ENCODE measurements at regions not wholly inside any gene's neighbourhood (a gene's known extent, or its start where the extent isn't known, plus 50 kb on each side); places are given as distances from the start of the nearest gene placed in this dataset.
"Not testable (repeated sequence)": the region's sequence is repeated elsewhere in the genome, so short reads cannot be mapped to it uniquely, and the experiment has no call there.

DNA sequence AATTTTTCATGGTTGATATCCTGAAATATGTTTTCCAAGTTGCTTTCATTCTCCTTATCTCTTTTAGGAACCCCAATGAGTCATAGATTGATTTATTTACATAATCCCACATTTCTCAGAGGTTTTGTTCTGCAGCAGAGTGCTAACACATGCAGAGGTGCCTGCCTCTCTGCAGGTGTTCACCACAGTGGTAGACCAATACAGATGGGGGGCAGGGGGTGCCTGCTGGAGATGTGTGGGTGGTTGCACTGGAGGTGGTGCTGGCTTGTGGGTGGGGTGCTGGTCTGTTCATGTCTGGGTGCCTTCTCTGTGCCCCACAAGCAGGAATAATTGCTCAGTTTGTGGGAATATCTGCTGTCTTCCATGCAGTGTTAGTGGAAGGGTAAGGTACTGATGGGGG is 131.1 kb downstream of the JRKL start:
- FAIRE-seq = no peak

DNA sequence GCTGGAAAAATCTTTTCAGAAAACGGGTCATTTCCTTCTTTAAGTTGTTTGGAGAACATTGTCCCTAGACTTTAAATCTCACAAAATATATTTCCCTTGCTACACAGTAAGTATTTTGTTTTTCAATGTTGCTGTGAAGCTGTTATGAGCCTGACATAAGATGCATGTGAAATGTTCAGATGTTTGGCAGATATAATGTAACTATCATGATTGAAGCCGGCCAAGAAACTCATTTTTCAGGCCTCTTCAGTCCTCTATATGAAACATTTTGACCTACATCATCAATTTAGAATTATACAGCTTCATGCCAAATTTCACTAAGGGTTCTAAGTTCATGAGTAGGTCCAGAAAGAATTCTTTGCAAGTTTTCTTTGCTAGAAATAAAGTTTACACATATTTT is 133.8 kb downstream of the JRKL start:
- no peak for FAIRE-seq

DNA sequence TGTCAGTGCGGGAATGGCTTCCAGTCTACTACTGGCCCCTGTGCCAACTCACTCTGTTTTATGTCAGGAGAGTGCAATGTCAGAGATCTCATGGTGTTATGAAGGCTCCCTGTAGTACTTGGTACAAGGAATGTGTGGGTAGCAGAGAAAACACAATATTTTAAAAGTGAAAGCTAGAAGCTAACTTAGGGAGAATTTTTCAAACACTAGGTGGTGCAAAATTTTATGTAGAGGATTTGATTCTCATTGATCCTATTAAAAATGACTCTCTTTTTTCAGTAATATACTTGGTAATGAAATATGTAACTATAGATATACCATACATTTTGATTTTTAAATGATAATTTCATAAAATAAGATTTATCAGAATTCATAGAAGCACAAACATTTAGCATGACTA is 134.7 kb downstream of the JRKL start:
- no peak for FAIRE-seq

DNA sequence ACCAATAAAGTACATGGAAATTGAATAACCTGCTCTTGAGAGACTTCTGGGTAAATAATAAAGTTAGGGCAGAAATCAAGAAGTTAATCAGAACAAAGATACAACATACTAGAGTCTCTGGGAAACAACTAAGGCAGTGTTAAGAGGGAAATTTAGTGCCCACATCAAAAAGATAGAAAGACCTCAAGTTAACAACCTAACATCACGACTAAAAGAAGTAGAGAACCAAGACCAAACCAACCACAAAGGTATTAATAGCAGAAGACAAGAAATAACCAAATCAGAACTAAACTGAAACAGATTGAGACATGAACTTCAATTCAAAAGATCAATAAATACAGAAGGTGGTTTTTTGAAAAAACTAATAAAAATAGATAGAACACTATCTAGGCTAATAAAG is 140.7 kb downstream of the JRKL start:
- no peak for FAIRE-seq

DNA sequence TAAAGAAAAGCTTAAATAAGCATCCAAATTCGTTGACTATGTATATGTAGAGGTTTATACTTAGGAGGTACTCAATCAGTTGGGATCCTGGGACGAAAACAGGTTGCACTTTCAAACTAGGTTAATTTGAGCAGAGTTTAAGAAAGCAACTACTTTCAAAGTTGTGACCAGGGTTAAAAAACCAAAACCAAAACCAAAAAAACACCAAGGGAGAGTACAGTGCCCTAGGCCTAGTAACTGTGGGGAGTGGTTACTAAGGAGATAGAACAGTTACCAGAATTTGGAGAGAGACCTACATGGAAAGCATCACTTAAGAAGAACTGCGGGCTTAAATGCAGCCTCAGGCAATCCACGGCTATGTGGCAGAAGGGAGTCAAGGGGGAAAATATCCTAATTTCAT is 148.3 kb downstream of the JRKL start:
- no peak for FAIRE-seq

DNA sequence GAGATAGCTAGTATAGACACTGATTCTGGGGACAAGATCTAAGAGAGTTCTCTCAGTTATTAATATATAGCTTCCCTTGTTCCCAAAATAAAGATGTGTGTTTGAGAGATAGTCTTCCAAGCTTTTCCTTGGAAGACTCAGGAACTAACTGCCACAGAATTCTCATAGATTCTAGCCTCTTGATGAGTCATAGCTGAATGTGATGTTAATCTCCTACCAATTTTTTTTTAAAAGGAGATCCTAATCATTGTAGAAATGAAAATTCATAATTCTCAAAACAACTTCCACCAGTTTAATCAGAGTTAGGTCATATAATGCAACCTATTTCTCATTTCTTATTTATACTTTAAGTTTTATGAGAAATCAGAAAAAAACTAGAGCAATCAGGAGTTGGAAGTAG is 148.8 kb downstream of the JRKL start:
- no peak for FAIRE-seq

DNA sequence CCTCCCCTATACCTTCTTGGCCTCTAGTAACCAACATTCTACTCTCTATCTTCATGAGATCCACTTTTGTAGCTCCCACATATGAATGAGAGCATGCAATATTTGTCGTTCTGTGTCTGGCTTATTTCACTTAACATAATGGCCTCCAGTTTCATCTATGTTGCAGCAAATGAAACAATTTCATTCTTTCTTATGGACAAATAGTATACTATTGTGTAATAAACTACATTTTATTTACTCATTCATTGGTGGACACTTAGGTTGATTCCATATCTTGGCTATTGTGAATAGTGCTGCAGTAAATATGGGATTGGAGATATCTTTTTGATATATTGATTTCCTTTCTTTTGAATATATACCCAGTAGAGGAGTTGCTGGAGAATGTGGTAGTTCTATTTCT is 151.1 kb downstream of the JRKL start:
- no peak for FAIRE-seq

DNA sequence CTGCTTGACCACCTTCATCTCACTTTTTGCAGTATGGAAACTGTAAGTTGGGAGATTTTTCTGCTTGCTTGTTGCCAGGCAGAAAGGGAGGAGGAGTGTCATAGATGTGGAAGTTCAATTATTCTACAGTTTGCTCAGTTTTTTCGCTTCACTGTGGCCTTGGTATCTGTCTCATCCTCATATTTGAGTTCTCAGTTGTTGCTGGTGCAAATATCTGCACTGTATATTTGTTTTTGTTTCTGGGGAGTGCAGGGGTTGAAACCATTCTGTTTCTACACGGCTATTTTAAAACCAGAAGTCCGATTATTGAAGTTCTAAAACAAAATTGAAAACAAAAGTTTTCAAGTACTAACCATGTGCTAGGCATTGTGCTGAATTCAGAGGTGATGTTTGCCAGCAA is 153.4 kb downstream of the JRKL start:
- FAIRE-seq = no peak

DNA sequence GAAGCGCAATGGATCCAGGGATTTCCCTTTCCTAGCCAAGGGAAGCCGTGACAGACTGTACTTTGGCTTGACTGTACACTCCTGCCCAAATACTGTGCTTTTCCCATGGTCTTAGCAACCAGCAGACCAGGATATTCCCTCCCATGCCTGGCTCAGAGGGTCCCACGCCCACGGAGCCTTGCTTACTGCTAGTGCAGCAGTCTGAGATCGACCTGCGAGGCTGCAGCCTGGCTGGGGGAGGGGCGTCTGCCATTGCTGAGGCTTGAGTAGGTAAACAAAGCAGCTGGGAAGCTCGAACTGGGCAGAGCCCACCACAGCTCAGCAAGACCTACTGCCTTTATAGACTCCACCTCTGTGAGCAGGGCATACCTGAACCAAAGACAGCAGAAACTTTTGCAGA is 155.4 kb downstream of the JRKL start:
- not testable (repeated sequence) for FAIRE-seq

DNA sequence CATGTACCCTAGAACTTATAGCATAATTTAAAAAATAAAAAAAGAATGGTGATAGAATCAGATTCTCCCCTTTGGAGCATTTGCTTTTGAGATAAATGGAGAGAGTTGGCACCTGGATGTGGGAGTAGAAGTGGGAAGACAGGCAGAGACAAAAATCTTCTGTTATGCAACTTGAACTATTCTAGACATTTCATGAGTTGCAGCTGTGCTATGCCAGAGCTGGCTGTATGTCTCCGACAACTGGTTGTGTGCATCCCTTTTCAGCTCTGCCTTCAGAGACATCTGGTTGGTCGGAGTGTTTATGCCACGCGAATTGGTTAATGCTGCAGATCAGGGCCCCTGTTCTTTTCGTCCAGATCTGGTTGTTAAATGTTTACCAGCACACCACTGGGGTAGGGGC is 161.3 kb downstream of the JRKL start:
- FAIRE-seq = no peak

DNA sequence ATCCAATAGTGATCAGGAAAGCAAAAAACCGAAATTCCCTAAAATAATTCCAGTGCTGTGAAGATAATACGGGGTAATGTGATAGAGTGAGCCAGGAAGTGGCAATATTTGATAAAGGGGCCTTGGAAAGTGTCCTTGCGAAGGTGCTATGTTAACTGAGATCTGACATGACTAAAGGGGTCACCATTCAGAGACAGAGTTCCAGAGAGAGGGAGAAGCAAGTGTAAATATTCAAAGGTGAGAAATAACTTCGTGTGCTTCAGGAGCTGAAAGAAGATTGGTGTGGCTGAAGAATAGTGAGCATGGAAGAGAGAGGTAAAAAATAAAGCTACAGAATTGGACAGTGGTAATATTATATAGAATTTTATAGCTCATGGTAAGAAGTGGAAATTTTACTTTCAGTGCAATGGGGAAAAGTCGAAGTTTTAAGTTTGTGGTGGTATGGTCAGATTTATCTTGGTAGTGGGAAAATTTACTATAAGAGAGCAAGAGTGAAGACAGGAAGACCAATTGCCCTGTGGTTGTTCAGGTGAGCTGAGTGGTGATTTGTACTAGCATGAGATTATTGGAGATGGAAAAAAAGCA is 164.5 kb downstream of the JRKL start:
- FAIRE-seq = no peak

DNA sequence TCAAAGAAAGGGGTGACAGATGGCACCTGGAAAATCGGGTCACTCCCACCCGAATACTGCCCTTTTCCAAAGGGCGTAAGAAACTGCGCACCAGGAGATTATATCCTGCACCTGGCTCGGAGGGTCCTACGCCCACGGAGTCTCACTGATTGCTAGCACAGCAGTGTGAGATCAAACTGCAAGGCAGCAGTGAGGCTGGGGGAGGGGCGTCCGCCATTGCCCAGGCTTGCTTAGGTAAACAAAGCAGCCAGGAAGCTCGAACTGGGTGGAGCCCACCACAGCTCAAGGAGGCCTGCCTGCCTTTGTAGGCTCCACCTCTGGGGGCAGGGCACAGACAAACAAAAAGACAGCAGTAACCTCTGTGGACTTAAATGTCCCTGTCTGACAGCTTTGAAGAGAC is 166.0 kb downstream of the JRKL start:
- FAIRE-seq = not testable (repeated sequence)

DNA sequence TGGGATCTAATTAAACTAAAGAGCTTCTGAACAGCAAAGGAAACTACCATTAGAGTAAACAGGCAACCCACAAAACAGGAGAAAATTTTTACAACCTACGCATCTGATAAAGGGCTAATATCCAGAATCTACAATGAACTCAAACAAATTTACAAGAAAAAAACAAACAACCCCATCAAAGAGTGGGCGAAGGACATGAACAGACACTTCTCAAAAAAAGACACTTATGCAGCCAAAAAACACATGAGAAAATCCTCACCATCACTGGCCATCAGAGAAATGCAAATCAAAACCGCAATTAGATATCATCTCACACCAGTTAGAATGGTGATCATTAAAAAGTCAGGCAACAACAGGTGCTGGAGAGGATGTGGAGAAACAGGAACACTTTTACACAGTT is 170.9 kb downstream of the JRKL start:
- not testable (repeated sequence) for FAIRE-seq

DNA sequence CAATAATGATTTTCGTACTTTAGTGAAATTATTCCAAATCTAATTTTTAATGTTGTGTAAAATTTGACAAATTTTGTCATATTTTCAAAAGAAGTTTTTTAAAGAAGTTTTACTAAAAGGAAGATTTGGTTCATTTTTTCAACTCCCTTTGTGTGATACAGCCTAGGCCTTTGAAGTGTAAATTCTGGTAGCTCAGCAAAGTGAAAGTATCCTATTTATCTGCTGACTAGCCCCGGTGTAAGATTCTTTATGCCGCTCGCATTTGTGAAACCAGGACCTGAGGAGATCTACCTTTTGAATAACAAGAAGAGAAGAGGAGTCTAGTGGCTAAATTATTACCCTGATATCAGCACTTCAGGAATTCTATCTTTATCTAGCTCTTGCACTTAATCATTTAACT is 177.4 kb downstream of the JRKL start:
- FAIRE-seq = no peak

DNA sequence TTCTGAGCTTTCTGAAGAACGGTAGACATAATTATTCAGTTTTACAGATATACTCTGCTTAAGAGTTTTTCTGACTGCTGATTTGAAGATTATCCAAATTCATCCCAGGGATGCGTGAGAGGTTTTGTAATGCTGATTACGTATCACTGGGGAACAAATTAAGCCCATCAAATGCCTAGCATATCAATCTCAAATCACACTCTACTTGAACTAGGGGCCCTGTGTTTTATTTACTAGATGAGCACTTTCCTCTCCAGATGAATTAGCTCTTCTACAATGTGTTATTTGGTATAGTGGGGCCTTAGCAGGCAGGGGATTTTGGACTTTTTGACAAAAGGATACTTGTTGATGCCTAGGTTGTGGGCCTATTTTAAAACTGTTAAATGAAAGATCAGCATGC is 177.9 kb downstream of the JRKL start:
- FAIRE-seq = no peak

DNA sequence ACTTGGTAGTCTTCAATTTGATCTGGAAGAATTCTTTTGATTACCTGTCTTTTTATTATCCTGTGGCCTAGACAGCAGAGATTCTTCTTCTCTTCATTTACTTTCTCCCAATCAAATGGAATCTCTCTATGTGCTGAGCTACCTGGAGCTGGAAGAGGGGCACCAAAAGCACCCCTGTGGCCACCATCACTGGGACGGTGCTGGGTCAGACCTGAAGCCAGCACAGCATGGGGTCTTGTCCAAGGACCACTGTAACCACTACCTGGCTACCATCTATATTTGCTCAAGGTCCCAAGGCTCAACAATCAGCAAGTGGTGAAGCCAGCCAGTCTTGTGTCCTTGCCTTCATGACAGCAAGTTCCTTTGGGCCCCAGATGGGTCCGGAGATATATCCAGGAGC is 186.6 kb downstream of the JRKL start:
- FAIRE-seq = no peak

DNA sequence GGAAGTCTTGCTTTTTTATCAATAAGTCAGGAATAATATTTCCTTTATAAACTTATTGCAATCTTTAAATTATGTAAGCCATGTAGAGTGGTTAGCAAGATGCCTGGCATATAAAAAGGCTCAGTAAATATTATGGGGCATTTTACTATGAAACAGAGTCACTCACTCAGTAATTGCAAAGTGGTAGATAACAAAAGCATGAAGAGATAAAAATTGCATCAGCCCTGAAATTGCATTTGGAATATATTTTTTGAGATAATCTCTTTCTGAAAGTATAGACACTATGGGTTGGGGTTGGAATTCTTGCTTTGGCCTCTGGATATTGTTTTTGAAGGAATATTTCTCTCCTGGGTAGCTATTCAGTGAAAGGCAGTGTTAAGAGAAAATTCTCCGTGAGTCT is 188.6 kb downstream of the JRKL start:
- no peak for FAIRE-seq

DNA sequence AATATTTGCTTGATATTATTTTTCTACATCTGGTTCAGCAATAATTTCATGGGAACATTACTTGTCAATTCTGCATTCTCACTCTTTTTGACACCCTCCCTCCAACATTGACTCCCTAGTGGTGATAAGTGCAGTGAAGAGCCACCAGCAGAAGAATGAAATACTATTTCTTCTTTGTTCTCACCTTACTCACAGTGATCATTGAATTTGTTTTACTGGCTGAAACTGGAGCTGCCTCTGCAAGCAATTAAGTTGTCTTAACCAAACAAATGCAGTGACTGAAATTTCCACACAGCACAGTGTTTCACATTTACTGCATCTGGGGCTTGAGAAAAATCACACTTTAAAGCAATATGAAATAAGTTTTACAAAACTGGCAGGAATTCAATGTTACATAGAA is 189.8 kb downstream of the JRKL start:
- FAIRE-seq = no peak

DNA sequence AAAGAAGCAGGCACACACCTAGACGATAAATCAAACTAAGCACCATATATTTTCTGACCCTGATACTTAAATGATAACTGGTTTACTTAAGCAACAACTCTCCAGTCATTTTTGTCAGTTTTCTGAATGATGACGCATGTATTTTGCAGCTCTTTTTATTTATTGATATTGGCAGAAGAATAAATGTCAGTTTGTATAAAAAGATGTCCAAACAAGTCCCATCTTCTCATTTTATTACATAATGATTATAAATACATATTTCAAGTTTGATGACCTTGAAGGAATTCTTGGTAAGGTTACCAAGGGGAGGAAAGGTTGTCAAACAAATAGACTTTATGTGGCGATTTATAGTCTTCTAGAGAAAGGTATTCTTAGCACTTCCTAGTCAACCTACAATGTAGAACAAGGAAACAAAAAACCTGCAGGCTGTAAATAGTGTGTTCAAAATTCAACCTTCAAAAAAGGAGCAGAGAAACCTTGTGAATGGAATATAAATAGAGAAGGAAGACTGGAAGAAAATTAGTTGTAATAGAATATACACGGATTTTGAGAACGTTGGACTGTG is 190.7 kb downstream of the JRKL start:
- FAIRE-seq = no peak

DNA sequence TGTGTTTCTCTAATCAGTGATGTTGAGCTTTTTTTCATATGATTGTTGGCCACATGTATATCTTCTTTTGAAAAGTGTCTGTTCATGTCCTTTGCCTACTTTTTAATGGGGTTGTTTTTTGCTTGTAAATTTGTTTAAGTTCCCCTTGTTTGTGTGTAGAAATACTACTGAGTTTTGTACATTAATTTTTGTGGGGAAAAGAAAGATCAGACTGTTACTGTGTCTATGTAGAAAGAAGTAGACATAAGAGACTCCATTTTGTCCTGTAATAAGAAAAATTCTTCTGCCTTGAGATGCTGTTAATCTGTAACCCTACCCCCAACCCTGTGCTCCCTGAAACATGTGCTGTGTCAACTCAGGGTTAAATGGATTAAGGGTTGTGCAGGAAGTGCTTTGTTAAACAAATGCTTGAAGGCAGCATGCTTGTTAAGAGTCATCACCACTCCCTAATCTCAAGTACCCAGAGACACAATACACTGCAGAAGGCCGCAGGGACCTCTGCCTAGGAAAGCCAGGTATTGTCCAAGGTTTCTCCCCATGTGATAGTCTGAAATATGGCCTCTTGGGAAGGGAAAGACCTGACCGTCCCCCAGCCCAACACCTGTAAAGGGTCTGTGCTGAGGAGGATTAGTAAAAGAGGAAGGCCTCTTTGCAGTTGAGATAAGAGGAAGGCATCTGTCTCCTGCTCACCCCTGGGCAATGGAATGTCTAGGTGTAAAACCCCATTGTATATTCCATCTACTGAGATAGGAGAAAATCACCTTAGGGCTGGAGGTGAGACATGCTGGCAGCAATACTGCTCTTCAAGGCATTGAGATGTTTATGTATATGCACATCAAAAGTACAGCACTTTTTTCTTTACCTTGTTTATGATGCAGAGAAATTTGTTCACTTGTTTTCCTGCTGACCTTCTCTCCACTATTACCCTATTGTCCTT is 196.4 kb downstream of the JRKL start:
- FAIRE-seq = peak; percentile 43

DNA sequence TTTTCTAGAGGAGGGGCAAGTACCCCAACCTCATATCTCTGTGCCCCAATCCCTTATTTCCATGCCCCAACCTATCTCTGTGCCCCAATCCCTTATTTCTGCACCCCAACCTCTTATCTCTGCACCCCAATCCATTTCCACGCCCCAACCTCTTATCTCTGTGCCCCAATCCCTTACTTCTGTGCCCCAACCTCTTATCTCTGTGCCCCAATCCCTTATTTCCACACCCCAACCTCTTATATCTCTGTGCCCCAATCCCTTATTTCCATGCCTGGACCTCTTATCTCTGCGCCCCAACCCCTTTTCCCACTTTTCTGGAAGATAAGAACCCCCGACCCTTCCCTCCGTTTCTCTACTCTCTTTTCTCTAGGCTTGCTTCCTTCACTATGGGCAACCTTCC is 199.0 kb downstream of the JRKL start:
- not testable (repeated sequence) for FAIRE-seq

DNA sequence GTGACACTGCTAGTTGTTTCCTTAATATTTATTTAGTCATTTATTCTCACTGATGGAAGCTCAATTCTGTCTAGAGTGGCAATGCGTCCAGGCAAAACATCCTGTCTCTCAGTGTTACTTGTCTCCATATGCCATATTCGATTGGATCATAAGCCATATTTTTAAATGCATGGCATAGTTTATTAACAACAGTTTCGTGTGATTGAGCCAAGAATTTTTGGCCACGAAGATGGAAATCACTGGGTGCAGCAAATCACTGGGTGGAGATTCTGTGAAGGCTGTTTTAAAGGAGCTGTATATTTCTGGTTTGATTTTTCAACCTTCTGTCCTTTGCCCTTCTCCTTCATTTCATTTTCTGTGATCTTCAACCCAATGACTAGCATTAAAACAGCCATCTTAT is 205.2 kb downstream of the JRKL start:
- no peak for FAIRE-seq

DNA sequence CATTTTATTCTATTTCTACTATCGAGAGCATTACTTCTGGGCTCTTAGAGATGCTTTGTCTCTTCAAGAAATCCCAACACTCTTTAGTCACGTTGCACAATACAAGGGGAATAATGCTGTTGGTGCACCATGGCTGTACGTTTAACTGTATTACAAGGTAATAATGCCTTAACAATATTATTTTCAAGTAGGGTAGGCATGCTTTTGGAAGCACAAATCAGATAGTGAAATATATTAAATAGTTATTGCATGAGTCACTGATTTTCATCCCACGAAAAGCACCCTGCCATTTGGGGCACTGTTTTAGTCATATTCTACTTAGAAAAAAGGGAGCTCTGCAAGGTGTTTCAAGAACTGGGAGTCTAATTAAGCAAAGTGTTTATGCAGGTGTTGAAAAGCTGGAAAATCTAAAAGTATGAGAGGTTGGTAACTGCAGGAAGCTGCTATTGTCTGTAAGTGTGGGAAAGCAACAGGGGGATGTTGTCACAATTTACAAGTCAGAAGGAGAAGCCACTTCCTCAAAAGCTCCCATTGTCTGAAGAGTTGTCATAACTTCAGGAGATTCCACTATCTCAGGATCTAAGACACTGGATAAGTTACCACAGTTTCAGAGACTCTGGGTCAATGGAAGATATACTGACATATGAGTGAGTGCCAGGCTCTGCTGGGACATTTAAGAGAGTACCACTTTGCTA is 218.2 kb downstream of the JRKL start:
- FAIRE-seq = no peak

DNA sequence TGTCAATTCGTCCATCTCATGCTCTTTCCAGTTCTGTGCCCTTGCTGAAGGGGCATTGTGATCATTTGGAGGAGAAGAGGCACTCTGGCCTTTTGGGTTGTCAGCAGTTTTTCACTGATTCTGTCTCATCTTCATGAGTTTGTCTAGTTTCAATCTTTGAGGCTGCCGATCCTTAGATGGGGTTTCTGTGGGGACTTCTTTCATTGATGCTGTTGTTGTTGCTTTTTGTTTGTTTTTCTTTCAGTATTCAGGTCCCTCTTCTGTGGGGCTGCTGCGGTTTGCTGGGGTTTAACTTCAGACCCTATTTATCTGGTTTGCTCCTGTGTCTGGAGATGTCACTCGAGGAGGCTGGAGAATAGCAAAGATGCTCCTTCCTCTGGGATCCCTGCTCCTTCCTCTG is 224.3 kb downstream of the JRKL start:
- FAIRE-seq = no peak
